Fibroblast of pulmonary artery (primary cell): ENCODE measurements at regions not wholly inside any gene's neighbourhood (a gene's known extent, or its start where the extent isn't known, plus 50 kb on each side); places are given as distances from the start of the nearest gene placed in this dataset.

Source experiments
- DNase-seq: peaks from one replicate; pipeline ENCODE4 v3.0.0-alpha.2; 2010; ENCODE audit warnings: low read depth
- H3K4me3 ChIP-seq: replicated peaks from 2 replicates; pipeline ENCODE4 v1.5.1; 2011; ENCODE audit warnings: low read depth, mild to moderate bottlenecking, control low read depth, low read length, moderate library complexity
- CTCF ChIP-seq: IDR thresholded peaks from 2 replicates; pipeline ENCODE4 v1.5.1; 2011; ENCODE audit warnings: mild to moderate bottlenecking, control low read depth, low read length, inconsistent platforms; ENCODE audit errors: missing control alignments

DNA sequence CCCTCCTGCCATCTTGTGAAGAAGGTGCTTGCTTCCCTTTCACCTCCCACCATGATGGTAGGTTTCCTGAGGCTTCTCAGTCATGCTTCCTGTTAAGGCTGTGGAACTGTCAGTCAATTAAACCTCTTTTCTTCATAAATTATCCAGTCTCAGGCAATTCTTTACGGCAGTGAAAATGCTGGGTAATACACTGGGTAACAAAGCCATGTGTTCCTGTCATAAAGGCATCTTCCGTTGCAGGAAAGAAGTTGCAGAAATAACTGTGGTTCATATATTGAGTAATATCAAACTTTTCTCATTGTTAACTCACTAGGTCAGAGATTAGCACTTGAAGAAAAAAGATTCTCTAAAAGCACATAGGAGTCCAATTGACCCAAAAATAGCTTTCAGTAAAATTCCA, 163.9 kb upstream of the HNMT start:
- TF ChIP-seq CTCF: no peak
- DNase-seq: no peak
- no peak overlapping the region for H3K4me3 ChIP-seq

DNA sequence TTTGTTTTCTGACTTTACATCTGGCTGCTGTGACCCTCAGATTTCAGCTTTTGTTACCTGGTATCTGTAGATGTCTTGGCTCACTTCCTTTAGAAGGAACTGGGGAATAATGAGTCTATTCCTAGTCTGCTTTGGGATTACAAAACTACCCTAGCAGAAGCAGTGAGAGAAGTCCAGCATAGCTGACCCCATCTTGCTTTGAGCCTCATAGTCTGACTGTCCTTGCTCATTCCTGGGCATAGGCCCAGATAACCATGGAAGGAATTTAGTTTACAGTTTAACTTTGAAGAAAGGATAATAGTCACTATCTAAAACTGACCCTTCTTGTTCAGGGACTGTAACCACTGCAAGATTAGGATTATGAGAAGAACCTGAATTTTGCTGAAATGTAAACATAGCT, 163.0 kb upstream of the HNMT start:
- H3K4me3 ChIP-seq: no peak overlapping the region
- no peak for TF ChIP-seq CTCF
- DNase-seq: no peak

DNA sequence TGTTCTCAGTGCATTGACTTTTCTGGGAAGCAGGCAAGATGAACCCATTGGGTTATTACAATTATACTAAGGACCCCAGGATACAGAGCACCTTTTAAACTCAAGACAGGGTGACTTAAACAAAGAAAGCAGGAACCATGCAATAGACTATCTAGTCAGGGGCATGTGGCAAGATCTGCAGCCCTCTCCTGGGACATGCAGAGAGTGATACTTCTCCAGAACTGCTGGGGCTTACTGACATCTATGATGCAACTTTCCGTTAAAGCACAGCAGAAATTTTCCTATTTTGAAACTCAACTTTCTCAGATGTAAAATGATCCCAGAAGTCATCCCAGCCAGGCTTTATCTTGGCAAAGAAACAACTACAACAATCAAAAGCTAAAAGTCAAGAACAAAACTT, 162.2 kb upstream of the HNMT start:
- no peak for TF ChIP-seq CTCF
- DNase-seq: no peak
- no peak overlapping the region for H3K4me3 ChIP-seq

DNA sequence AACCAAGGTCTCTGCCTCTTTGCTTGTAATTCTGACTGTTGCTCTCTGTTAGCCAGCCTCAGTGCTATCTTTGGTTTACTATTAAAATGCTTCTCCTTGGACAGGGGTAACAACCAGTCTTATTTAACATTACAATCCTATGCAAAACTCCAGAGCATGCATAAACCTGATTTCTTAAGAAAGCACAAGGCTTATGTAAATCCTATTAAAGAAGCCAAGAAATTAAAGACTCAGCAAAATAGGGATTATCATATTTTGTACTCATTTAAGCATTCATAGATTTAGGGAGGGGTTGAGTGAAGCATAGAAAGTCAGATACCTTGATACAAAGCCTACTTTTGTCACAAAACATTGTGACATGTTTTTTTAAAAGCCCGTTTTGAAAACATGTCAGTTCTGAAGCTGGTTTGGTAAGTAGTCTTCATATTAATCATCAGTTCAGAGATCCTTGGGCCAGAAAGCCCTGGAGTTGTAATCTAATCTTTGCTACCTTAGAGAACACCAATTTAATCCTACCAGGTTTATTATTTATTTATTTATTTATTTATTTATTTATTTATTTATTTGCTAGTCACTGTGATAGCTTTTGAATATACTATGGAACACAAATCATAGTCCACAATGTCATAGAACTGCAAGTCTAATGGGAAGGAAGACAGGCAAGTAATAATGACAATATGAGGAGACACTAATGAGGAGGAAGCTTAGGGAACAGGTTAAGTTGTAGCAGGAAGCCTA, 158.0 kb upstream of the HNMT start:
- no peak for TF ChIP-seq CTCF
- no peak overlapping the region for H3K4me3 ChIP-seq
- DNase-seq: no peak

DNA sequence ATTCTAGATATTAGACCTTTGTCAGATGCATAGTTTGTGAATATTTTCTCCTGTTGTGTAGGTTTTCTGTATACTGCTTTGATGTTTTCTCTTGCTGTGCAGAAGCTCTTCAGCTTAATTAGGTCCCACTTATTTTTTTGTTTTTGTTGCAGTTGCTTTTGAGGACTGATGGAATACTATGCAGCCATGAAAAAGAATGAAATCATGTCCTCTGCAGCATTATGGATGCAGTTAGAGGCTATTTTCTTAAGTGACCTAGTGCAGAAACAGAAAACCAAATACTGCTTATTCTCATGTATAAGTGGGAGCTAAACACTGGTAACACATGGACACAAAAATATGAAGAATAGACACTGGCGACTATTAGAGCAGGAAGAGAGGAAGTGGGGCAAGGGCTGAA, 155.0 kb upstream of the HNMT start:
- DNase-seq: no peak
- TF ChIP-seq CTCF: no peak
- no peak overlapping the region for H3K4me3 ChIP-seq

- TF ChIP-seq CTCF: no peak
- DNase-seq: no peak
- H3K4me3 ChIP-seq: no peak overlapping the region
These were observed 154.4 kb upstream of the HNMT start for GRCh38 chr2:137809837-137810236.

DNA sequence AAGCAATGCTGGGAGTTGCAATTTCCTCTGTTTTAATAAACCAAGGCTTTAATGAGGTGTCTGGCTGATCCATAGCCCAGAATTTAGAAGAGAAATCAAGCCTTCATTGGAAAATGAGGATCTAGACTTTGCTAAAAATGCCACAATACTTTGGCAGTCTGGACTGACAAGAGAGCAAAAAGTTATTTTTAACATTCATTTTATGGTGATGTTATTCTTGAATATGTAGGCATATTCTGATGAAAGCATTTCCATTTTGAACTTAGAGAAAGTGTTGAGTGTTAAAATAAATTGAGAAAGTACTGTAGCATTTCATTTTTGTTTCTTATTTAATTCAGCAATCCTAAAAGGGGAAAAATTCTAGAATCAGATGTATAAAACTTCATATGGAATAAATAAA, 151.8 kb upstream of the HNMT start:
- TF ChIP-seq CTCF: no peak
- H3K4me3 ChIP-seq: no peak overlapping the region
- no peak for DNase-seq
